Inflammatory macrophage (primary cell): ENCODE measurements at regions not wholly inside any gene's neighbourhood (a gene's known extent, or its start where the extent isn't known, plus 50 kb on each side); places are given as distances from the start of the nearest gene placed in this dataset.
A peak's percentile ranks its signal among the peaks of the same experiment; 100 is the strongest.
"Not testable (repeated sequence)": the region's sequence is repeated elsewhere in the genome, so short reads cannot be mapped to it uniquely, and the experiment has no call there.

Source experiments
- DNase-seq, 2 donors: peaks; one replicate each; pipeline ENCODE4 v3.0.0-alpha.2; 2020 to 2022

- DNase-seq: no peak
Observed at GRCh38 chr10:21405981-21406380, 119.5 kb downstream of the SKIDA1 start.

GRCh38 chr10:21403256-21404015, 122.0 kb downstream of the SKIDA1 start:
- no peak for DNase-seq

GRCh38 chr10:21402606-21403083, 122.8 kb downstream of the SKIDA1 start:
- no peak for DNase-seq

DNA sequence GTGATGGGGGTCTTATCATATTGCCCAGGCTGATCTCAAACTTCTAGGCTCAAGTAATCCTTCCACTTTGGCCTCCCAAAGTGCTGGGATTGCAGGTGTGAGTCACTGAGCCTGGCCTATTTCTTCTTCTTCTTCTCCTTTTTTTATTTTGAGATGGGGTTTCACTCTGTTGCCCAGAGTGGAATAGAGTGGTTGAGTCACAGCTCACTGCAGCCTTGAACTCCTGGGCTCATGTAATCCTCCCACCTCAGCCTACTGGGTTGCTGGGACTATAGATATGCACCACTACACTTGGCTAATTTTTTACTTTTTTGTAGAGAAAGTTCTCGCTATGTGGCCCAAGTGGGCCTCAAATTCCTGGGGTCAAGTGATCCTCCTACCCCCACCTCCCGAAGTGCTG, 124.3 kb downstream of the SKIDA1 start:
- no peak for DNase-seq

DNA sequence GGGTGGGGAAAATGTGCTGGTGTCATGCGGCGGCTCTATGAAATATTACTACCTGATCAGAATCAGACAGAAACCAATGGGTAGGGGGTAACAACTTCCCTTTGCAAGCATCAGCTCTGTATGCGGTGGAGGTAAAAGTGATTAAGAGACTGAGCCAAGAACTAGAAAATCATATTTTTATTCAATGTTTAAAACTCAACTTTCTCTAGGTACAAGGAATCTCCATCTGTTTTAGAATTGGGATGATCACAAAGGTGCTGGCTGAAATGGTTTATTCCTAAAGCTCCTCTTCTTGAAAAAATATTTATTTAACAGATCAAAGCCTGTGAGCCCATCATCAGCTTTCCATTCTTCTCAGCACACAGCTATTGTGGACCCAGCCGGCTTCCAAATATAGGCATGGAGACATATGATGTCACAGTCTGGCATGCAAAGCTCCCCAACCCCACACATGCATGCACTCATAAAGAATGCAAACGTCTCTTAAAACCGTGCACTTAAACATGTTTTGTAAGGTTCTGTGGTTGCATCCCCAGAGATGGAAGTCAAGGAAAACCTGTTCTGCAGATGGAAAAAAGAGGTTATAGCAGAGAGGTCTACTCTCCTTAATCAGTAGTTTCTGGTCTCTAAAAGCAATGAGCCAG, 126.0 kb downstream of the SKIDA1 start:
- DNase-seq: no peak

DNA sequence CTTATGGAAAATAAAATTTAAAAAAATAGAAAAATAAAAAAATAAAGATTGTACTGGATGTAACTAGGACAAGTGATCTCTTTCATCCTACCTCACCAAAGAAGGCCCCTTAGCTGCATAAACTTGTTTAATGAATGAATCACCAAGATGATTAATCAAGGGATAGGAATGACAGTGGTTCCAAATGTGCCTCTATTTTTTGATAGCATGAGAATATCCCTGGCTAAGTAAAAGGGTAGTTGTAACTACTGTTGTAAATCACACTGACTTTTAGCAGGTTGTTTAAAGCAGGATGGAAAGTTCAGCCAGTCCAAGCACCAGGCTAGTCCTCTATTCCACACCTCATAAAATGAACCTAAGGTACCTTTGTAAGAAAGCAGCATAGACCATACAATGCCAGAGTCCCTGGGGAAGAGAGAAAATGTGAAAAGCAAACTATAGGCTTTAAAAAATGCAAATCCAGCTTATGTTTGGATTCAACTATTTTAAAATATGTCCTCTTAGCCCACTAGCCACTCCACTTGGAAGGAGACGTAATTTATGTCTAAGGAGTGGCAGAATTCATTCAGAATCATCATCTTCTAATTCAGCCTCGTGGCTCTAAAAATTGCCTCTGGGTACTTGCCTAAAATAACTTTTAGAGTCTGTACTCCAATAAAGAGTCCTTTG, 126.8 kb downstream of the SKIDA1 start:
- DNase-seq: no peak

- no peak for DNase-seq
Observed at GRCh38 chr10:21396889-21397288, 128.6 kb downstream of the SKIDA1 start.

- DNase-seq: no peak
Observed at GRCh38 chr10:21393931-21394330, 131.6 kb downstream of the SKIDA1 start.

- no peak for DNase-seq
Observed at GRCh38 chr10:21388589-21388988, 136.9 kb downstream of the SKIDA1 start.

- no peak for DNase-seq
Observed at GRCh38 chr10:21387868-21388267, 137.6 kb downstream of the SKIDA1 start.

GRCh38 chr10:21385996-21386585, 139.4 kb downstream of the SKIDA1 start:
- no peak for DNase-seq

- no peak for DNase-seq
Observed at GRCh38 chr10:21385536-21385935, 139.9 kb downstream of the SKIDA1 start.

DNA sequence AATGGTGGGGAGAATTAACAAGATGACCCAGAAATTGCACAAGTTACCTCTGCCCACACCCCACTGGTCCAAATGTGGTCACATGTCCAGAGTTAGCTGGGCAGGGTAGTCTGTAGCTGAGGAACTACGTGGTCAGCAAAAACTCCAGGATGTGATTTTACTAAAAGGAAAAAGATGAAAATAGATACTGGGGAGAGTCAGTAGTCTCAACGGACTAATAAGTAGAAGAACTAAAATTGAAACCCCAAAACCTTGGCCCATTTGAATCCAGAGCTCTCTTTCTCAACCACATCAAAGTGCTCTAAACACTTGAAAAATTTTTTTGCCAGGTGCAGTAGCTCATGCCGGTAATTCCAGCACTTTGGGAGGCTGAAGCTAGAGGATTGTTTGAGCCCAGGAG, 146.3 kb downstream of the SKIDA1 start:
- DNase-seq: no peak

DNA sequence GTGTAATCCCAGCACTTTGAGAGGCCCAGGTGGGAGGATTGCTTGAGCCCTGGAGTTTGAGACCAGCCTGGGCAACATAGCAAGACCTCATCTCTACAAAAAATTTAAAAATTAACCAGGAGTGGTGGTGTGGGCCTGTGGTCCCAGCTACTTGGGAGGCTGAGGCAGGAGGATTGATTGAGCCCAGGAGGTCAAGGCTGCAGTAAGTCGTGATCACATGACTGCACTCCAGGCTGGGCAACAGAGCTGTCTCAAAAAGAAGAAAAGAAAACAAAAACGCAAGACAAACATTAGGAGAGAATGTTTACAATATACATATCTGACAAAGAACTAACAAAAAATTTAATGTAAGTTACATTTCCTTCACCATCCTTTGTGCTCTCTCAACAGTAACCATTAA, 150.2 kb downstream of the SKIDA1 start:
- DNase-seq: not testable (repeated sequence)

DNA sequence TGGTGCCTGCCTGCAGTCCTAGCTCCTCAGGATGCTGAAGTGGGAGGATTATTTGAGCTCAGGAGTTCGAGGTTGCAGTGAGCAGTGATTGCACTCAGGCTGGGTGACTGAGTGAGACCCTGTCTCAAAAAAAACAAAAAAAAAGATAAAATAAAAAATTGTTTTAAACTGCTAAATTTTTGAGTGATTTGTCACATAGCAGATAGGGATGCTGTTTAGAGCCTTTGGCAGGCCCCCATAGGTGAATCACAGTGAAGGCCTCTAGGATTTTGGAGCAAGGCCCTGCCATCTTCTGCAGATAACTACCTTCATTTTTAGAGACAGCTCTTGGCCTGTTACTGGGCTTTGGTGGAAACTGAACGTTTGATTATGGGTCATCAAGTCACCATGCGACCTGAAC, 151.6 kb downstream of the SKIDA1 start:
- not testable (repeated sequence) for DNase-seq

DNA sequence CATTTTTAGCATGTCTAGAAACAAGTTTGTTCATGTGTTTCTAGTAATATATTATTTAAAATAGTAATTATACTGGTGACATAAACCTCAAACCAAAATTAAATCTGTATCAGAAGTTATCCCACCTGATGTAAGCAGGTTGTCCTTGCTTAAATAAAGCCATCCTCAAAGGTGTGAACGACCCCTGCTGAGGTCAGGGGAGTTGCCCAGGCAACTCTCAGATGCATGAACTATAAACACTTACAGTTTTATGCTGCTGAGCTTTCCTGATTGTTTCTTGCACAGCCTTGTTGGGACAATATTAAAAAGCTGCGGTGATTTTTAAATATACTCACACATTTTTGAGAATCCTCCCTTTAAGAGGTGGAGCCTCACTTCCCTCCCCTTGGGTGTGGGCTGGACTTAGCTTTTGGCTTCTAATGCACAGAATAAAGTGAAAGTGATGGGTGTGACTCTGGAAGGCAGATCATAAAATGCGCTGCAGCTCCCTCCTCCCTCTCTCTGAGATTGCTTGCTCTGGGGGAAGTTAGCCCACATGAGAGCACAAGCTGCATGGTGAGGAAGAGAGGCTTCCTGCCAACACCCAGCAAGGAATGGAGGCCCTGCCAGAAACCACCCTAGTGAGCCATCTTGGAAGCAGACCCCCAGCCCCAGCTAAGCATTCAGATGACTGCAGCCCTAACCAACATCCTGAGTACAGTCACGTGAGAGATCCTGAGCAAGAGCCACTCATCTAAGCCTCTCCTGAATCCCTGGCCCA, 152.7 kb downstream of the SKIDA1 start:
- peak; percentile 72 to 83 for DNase-seq

- no peak for DNase-seq
Observed at GRCh38 chr10:21369697-21370096, 155.8 kb downstream of the SKIDA1 start.

GRCh38 chr10:21368728-21369425, 156.6 kb downstream of the SKIDA1 start:
- no peak for DNase-seq

DNA sequence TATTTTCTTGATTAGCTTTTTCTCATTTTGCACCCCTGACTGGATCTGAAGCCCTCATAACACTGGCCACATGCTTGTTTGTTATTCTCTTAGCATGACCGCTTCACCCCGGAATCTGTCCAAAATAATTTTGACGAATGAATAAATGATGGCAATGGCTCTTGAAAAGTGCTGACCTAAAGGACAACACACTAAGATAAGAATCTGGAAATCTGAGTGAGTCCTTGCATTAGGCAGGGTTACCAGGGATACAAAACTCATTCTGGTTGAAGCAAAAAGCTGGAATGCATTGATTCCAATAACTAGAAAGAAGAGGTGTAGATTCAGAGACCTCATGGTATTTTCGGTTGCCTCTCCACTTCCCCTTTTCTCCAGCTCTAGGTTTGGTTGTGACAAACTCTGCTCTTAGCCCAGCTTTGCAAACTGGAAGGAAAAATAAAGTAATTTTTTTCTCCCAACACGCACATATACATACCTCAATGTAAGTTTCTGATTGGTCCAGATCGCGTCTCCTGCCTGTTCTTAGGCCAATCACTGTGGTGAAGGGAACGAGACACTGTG, 157.4 kb downstream of the SKIDA1 start:
- DNase-seq: peak; percentile 2 to 4

DNA sequence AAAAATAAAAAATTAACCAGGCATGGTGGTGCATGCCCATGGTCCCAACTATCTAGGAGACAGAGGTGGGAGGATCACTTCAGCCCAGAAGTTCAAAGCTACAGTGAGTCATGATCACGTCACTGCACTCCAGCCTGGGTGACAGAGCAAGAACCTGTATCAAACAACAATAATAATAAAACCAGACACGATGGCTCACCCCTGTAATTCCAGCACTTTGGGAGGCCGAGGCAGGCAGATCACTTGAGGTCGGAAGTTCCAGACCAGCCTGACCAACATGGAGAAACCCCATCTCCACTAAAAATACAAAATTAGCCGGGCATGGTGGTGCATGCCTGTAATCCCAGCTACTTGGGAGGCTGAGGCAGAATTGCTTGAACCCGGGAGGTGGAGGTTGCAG, 159.4 kb downstream of the SKIDA1 start:
- not testable (repeated sequence) for DNase-seq
